WTC11 (cell line): ENCODE measurements at regions not wholly inside any gene's neighbourhood (a gene's known extent, or its start where the extent isn't known, plus 50 kb on each side); places are given as distances from the start of the nearest gene placed in this dataset.

Experiments used
- ATAC-seq: fragments of 200-7000 bp; cut with Tn5 transposase; 2 replicates; pipeline ENCODE4 v1.10.0; 2021; ENCODE audit warnings: mild to moderate bottlenecking, moderate library complexity
- CTCF ChIA-PET: fragments of 300-600 bp; sonication (Branson Sonifier 250); formaldehyde crosslinking; loops from one replicate; lab custom pipeline; 2021; ENCODE audit warnings: antibody characterized with exemption; lab: Charles Lee
- POLR2A ChIA-PET: fragments of 350-600 bp; sonication (Branson Sonifier 250); formaldehyde crosslinking; loops from one replicate; lab custom pipeline; 2021; ENCODE audit warnings: antibody characterized with exemption; lab: Charles Lee
- DNase-seq: peaks from one replicate; pipeline ENCODE4 v3.0.0; 2021; ENCODE audit warnings: low spot score
- H3K27ac Mint-ChIP-seq: 2 replicates; pipeline ENCODE4 v1.8.0; 2021; ENCODE audit warnings: mixed read lengths
- H3K27me3 Mint-ChIP-seq: 2 replicates; pipeline ENCODE4 v1.8.0; 2021; ENCODE audit warnings: low read depth, mild to moderate bottlenecking, moderate library complexity, mixed read lengths
- H3K36me3 Mint-ChIP-seq: 2 replicates; pipeline ENCODE4 v1.8.0; 2021; ENCODE audit warnings: mixed read lengths
- H3K4me1 Mint-ChIP-seq: 2 replicates; pipeline ENCODE4 v1.8.0; 2022; ENCODE audit warnings: mixed read lengths
- H3K4me3 Mint-ChIP-seq: 2 replicates; pipeline ENCODE4 v1.8.0; 2021; ENCODE audit warnings: mild to moderate bottlenecking, moderate library complexity, mixed read lengths
- H3K9me3 Mint-ChIP-seq: 2 replicates; pipeline ENCODE4 v1.8.0; 2021; ENCODE audit warnings: mixed read lengths
- CREB1 ChIP-seq: sonication (generic); formaldehyde crosslinking; IDR thresholded peaks from 2 replicates; pipeline ENCODE4 v1.8.0; 2023; ENCODE audit warnings: mild to moderate bottlenecking, missing genetic modification reagents
- ELF4 ChIP-seq: sonication (generic); formaldehyde crosslinking; IDR thresholded peaks from 2 replicates; pipeline ENCODE4 v1.8.1; 2022; ENCODE audit warnings: low read depth, mild to moderate bottlenecking, moderate library complexity, missing genetic modification reagents
- FOXJ3 ChIP-seq: sonication (generic); formaldehyde crosslinking; IDR thresholded peaks from 2 replicates; pipeline ENCODE4 v1.9.0; 2021; ENCODE audit warnings: missing genetic modification reagents, mild to moderate bottlenecking, borderline replicate concordance
- GABPB1 ChIP-seq: sonication (generic); formaldehyde crosslinking; IDR thresholded peaks from 2 replicates; pipeline ENCODE4 v1.8.1; 2023; ENCODE audit warnings: mild to moderate bottlenecking, missing genetic modification reagents
- GRHL2 ChIP-seq: fragments of 250-450 bp; sonication (Bioruptor Pico); IDR thresholded peaks from 2 replicates; pipeline ENCODE4 v1.8.0; 2022; ENCODE audit warnings: mild to moderate bottlenecking, moderate library complexity; ENCODE audit not compliant: insufficient replicate concordance, severe bottlenecking
- NFE2L1 ChIP-seq: sonication (generic); formaldehyde crosslinking; IDR thresholded peaks from 2 replicates; pipeline ENCODE4 v1.8.1; 2023; ENCODE audit warnings: missing genetic modification reagents
- NR3C1 ChIP-seq: sonication (generic); formaldehyde crosslinking; conservative IDR thresholded peaks from 2 replicates; pipeline ENCODE4 v1.8.1; 2023; ENCODE audit warnings: low read depth, mild to moderate bottlenecking, missing genetic modification reagents
- RORB ChIP-seq: fragments of 250-450 bp; sonication (Bioruptor Pico); IDR thresholded peaks from 2 replicates; pipeline ENCODE4 v1.9.0; 2021; ENCODE audit warnings: mild to moderate bottlenecking
- SMAD3 ChIP-seq: sonication (generic); formaldehyde crosslinking; IDR thresholded peaks from 2 replicates; pipeline ENCODE4 v1.8.0; 2022; ENCODE audit warnings: missing genetic modification reagents, mild to moderate bottlenecking, borderline replicate concordance
- SMAD4 ChIP-seq: sonication (generic); formaldehyde crosslinking; IDR thresholded peaks from 2 replicates; pipeline ENCODE4 v1.8.0; 2022; ENCODE audit warnings: mild to moderate bottlenecking, missing genetic modification reagents
- SOX15 ChIP-seq: fragments of 250-450 bp; sonication (Bioruptor Pico); IDR thresholded peaks from 2 replicates; pipeline ENCODE4 v1.9.0; 2021; ENCODE audit warnings: mild to moderate bottlenecking
- SP1 ChIP-seq: sonication (generic); formaldehyde crosslinking; conservative IDR thresholded peaks from 2 replicates; pipeline ENCODE4 v1.8.1; 2022; ENCODE audit warnings: missing genetic modification reagents
- ZNF138 ChIP-seq: sonication (generic); formaldehyde crosslinking; conservative IDR thresholded peaks from 2 replicates; pipeline ENCODE4 v1.8.1; 2022; ENCODE audit warnings: mild to moderate bottlenecking, moderate library complexity, missing genetic modification reagents
- ZNF263 ChIP-seq: sonication (generic); formaldehyde crosslinking; IDR thresholded peaks from 2 replicates; pipeline ENCODE4 v1.8.1; 2022; ENCODE audit warnings: low read depth, mild to moderate bottlenecking, moderate library complexity, missing genetic modification reagents
- ZNF317 ChIP-seq: sonication (generic); formaldehyde crosslinking; IDR thresholded peaks from 2 replicates; pipeline ENCODE4 v1.8.1; 2023; ENCODE audit warnings: low read depth, mild to moderate bottlenecking, moderate library complexity, missing genetic modification reagents, borderline replicate concordance
- ZNF671 ChIP-seq: fragments of 250-450 bp; sonication (Bioruptor Pico); IDR thresholded peaks from 2 replicates; pipeline ENCODE4 v1.8.0; 2021; ENCODE audit warnings: mild to moderate bottlenecking
- TF ChIP-seq, protein P1 (sequence below): sonication (generic); formaldehyde crosslinking; IDR thresholded peaks from 2 replicates; pipeline ENCODE4 v1.8.0; 2022; ENCODE audit warnings: missing genetic modification reagents
- TF ChIP-seq, protein P2 (sequence below): sonication (generic); formaldehyde crosslinking; IDR thresholded peaks from 2 replicates; pipeline ENCODE4 v1.8.1; 2023; ENCODE audit warnings: mild to moderate bottlenecking, missing genetic modification reagents, moderate library complexity
- TF ChIP-seq, protein P3 (sequence below): sonication (generic); formaldehyde crosslinking; IDR thresholded peaks from 2 replicates; pipeline ENCODE4 v1.8.1; 2023; ENCODE audit warnings: mild to moderate bottlenecking, missing genetic modification reagents
- TF ChIP-seq, protein P4 (sequence below): sonication (generic); formaldehyde crosslinking; IDR thresholded peaks from 2 replicates; pipeline ENCODE4 v1.8.1; 2022; ENCODE audit warnings: low read depth, missing genetic modification reagents, borderline replicate concordance
- TF ChIP-seq, protein P5 (sequence below): sonication (generic); formaldehyde crosslinking; IDR thresholded peaks from 2 replicates; pipeline ENCODE4 v1.8.1; 2023; ENCODE audit warnings: mild to moderate bottlenecking, missing genetic modification reagents, moderate library complexity

DNA sequence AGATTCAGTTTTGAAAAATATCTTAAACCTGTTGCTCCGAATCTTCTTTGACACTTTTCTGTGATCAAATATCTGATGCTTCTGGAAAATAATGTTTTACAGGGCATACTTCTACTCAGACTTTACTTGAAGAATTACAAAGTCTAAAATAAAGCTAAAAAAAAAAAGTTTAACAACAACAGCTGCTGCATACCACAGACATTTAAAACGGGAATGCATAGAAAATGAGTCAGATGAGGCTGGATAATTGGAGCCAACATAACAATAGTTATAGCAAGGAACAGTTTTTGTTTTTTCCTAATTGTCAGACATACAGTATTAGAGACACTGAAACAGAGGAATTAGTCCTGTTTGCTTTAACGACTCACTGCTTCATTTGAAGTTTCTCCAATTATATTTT lies 1090.2 kb downstream of the SUCLG1 start:
- H3K36me3 Mint-ChIP-seq: peaks cover 2% of the 10 kb centered on the region; the same call in 1 of the 2 replicates
- ATAC-seq: no peak
- H3K9me3 Mint-ChIP-seq: peaks cover 4% of the 10 kb centered on the region
- H3K27ac Mint-ChIP-seq: no peak overlapping the region
- no peaks in the 10 kb centered on the region for H3K4me1 Mint-ChIP-seq
- ChIA-PET POLR2A (no interaction called here), CTCF (no interaction called here)
- no peaks in the 10 kb centered on the region for H3K27me3 Mint-ChIP-seq
- TF ChIP-seq GRHL2 (CRISPR knock-in tag) (no peak), NR3C1 (CRISPR knock-in tag) (no peak), NFE2L1 (no peak)
- TF ChIP-seq, protein P1, sequence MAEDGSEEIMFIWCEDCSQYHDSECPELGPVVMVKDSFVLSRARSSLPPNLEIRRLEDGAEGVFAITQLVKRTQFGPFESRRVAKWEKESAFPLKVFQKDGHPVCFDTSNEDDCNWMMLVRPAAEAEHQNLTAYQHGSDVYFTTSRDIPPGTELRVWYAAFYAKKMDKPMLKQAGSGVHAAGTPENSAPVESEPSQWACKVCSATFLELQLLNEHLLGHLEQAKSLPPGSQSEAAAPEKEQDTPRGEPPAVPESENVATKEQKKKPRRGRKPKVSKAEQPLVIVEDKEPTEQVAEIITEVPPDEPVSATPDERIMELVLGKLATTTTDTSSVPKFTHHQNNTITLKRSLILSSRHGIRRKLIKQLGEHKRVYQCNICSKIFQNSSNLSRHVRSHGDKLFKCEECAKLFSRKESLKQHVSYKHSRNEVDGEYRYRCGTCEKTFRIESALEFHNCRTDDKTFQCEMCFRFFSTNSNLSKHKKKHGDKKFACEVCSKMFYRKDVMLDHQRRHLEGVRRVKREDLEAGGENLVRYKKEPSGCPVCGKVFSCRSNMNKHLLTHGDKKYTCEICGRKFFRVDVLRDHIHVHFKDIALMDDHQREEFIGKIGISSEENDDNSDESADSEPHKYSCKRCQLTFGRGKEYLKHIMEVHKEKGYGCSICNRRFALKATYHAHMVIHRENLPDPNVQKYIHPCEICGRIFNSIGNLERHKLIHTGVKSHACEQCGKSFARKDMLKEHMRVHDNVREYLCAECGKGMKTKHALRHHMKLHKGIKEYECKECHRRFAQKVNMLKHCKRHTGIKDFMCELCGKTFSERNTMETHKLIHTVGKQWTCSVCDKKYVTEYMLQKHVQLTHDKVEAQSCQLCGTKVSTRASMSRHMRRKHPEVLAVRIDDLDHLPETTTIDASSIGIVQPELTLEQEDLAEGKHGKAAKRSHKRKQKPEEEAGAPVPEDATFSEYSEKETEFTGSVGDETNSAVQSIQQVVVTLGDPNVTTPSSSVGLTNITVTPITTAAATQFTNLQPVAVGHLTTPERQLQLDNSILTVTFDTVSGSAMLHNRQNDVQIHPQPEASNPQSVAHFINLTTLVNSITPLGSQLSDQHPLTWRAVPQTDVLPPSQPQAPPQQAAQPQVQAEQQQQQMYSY (CRISPR knock-in tag): no peak
- TF ChIP-seq, all 79 proteins: peak for 0
- DNase-seq: no peak
- no peak overlapping the region for H3K4me3 Mint-ChIP-seq

DNA sequence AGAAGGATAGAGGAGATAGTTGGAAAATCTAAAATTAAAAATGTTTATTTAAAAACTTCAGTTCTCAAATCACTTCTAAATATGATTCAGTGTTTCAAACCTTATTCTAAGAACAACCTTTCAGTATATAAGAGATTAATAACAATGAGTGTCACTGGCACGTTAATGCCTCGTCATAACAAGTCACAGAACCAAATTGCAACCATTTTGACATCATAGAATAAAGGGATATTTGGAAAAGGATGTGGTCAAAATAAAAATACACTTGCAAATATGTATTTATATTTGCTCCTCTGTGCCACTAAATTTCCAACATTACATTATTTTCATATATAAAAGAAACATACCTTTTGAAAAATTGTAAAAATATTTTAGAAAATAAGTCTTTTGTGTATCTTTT lies 1090.6 kb downstream of the SUCLG1 start:
- DNase-seq: no peak
- no peak for ATAC-seq
- H3K4me1 Mint-ChIP-seq: no peaks in the 10 kb centered on the region
- no peak overlapping the region for H3K4me3 Mint-ChIP-seq
- no peaks in the 10 kb centered on the region for H3K27me3 Mint-ChIP-seq
- H3K27ac Mint-ChIP-seq: no peak overlapping the region
- TF ChIP-seq ZNF138: no peak
- no peak for TF ChIP-seq SP1 (CRISPR knock-in tag)
- no peak for TF ChIP-seq FOXJ3 (CRISPR knock-in tag)
- TF ChIP-seq RORB: no peak
- TF ChIP-seq ZNF671: no peak
- no peak for TF ChIP-seq SOX15 (CRISPR knock-in tag)
- TF ChIP-seq GABPB1 (CRISPR knock-in tag): no peak
- no peak for TF ChIP-seq ZNF317
- TF ChIP-seq, protein P2, sequence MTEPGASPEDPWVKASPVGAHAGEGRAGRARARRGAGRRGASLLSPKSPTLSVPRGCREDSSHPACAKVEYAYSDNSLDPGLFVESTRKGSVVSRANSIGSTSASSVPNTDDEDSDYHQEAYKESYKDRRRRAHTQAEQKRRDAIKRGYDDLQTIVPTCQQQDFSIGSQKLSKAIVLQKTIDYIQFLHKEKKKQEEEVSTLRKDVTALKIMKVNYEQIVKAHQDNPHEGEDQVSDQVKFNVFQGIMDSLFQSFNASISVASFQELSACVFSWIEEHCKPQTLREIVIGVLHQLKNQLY (CRISPR knock-in tag): no peak
- TF ChIP-seq, protein P3, sequence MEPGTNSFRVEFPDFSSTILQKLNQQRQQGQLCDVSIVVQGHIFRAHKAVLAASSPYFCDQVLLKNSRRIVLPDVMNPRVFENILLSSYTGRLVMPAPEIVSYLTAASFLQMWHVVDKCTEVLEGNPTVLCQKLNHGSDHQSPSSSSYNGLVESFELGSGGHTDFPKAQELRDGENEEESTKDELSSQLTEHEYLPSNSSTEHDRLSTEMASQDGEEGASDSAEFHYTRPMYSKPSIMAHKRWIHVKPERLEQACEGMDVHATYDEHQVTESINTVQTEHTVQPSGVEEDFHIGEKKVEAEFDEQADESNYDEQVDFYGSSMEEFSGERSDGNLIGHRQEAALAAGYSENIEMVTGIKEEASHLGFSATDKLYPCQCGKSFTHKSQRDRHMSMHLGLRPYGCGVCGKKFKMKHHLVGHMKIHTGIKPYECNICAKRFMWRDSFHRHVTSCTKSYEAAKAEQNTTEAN: no peak
- TF ChIP-seq, protein P4, sequence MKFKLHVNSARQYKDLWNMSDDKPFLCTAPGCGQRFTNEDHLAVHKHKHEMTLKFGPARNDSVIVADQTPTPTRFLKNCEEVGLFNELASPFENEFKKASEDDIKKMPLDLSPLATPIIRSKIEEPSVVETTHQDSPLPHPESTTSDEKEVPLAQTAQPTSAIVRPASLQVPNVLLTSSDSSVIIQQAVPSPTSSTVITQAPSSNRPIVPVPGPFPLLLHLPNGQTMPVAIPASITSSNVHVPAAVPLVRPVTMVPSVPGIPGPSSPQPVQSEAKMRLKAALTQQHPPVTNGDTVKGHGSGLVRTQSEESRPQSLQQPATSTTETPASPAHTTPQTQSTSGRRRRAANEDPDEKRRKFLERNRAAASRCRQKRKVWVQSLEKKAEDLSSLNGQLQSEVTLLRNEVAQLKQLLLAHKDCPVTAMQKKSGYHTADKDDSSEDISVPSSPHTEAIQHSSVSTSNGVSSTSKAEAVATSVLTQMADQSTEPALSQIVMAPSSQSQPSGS (CRISPR knock-in tag): no peak
- TF ChIP-seq SMAD4 (CRISPR knock-in tag): no peak
- TF ChIP-seq CREB1 (CRISPR knock-in tag): no peak
- TF ChIP-seq SMAD3 (CRISPR knock-in tag): no peak
- no peak for TF ChIP-seq ELF4 (CRISPR knock-in tag)
- TF ChIP-seq, protein P5, sequence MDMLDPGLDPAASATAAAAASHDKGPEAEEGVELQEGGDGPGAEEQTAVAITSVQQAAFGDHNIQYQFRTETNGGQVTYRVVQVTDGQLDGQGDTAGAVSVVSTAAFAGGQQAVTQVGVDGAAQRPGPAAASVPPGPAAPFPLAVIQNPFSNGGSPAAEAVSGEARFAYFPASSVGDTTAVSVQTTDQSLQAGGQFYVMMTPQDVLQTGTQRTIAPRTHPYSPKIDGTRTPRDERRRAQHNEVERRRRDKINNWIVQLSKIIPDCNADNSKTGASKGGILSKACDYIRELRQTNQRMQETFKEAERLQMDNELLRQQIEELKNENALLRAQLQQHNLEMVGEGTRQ (CRISPR knock-in tag): no peak
- no peak for TF ChIP-seq GRHL2 (CRISPR knock-in tag)
- TF ChIP-seq ZNF263 (CRISPR knock-in tag): no peak
- TF ChIP-seq, all 79 proteins: peak for 0
- ChIA-PET POLR2A (interaction anchor here (0.7 kb wide), 1 partner anchor 722 kb away, joined by 4 read pairs; no protein-coding TSS in a partner anchor), CTCF (no interaction called here)
- H3K9me3 Mint-ChIP-seq: peaks cover 4% of the 10 kb centered on the region
- H3K36me3 Mint-ChIP-seq: peaks cover 2% of the 10 kb centered on the region; the same call in 1 of the 2 replicates
